ENCODE measurements at regions not wholly inside any gene's neighbourhood (a gene's known extent, or its start where the extent isn't known, plus 50 kb on each side); places are given as distances from the start of the nearest gene placed in this dataset.

DNA sequence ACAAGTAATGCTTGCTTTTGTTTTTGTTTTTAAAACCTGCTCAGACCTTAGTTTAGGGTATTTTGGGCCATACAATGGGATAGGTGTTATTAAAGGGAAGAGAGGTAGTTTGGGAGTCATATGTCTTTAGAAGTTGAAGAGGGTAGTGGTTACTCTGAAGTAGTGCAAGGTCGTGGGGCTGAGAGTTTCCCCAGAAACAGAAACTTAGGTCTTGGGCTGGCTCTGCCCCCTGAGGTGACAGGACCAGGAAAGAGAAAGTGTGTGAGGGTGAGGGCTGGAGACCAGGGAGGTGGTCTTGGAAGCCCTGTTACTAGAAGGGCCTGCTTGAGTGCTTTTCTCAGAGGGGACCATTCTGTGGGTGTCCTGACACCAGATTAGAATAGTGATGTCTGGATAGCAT lies 500.5 kb upstream of the SPHKAP start:
- Histone ChIP-seq H3K36me3 (no peaks in the 10 kb centered on the region), H3K4me1 (replicated peaks) (no peaks in the 10 kb centered on the region), H3K27me3 (replicated peaks; ENCODE audit: insufficient read depth) (no peaks in the 10 kb centered on the region), H3K4me3 (no peak overlapping the region), H3K27ac (no peak overlapping the region), H3K9me3 (no peaks in the 10 kb centered on the region)
- no peak for DNase-seq (ENCODE audit: low spot score)
- no peak for TF ChIP-seq POLR2AphosphoS5 (IDR thresholded peaks at IDR 0.05)
- TF ChIP-seq, protein P1, sequence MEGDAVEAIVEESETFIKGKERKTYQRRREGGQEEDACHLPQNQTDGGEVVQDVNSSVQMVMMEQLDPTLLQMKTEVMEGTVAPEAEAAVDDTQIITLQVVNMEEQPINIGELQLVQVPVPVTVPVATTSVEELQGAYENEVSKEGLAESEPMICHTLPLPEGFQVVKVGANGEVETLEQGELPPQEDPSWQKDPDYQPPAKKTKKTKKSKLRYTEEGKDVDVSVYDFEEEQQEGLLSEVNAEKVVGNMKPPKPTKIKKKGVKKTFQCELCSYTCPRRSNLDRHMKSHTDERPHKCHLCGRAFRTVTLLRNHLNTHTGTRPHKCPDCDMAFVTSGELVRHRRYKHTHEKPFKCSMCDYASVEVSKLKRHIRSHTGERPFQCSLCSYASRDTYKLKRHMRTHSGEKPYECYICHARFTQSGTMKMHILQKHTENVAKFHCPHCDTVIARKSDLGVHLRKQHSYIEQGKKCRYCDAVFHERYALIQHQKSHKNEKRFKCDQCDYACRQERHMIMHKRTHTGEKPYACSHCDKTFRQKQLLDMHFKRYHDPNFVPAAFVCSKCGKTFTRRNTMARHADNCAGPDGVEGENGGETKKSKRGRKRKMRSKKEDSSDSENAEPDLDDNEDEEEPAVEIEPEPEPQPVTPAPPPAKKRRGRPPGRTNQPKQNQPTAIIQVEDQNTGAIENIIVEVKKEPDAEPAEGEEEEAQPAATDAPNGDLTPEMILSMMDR (IDR thresholded peaks at IDR 0.05): no peak
- TF ChIP-seq POLR2A (IDR thresholded peaks at IDR 0.05): no peak
- intact Hi-C loops (cut with DNase I): loop anchor here (10.0 kb wide), 1 partner anchor 903 kb away; no protein-coding TSS in a partner anchor
- 50% methylated on average over 1 of the region's 1 CpG for WGBS

DNA sequence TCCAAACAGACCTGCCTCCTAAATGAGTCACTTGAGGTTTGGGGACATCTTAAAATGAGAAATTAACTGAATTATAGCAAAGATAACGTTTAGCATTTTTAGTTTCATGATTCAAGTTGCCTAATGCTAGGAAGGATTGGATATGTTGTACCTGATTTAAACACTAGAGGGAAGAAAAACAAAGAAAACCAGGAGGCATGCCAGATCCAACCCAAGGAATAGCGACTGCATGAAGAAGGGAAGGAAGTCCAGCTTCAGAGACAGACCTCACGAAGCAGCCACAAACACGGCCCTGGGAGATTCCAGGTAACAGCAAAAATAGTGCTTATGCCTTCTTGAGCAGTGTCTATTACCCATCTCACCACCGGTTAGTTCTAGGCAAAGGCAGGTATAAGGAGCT lies 499.9 kb upstream of the SPHKAP start:
- TF ChIP-seq, protein P1 (IDR thresholded peaks at IDR 0.05): peak in 3 of 4 experiments; percentile 26 to 41 (median 27)
- no peak for TF ChIP-seq POLR2AphosphoS5 (IDR thresholded peaks at IDR 0.05)

DNA sequence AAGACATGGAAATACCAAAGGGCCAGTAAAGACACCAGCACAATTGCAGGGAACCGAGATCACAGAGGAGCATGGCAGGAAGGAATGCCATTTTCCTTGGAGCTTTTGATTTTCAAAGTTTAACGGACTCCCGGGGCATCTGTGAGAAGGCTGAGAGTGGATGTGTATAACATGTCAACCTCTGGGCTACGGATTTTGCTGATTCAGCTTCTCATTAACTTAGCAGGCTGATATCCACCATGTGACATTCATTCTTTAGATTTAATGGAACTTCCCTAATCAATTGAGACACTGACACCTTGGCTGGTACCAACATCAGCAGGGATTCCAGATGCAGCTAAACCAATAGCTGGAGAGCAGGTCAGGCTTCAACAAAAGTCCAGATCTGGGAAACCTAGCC lies 496.6 kb upstream of the SPHKAP start:
- intact Hi-C loops (cut with DNase I): no loop called here
- Histone ChIP-seq H3K9me3 (no peaks in the 10 kb centered on the region), H3K36me3 (no peaks in the 10 kb centered on the region), H3K27me3 (replicated peaks; ENCODE audit: insufficient read depth) (no peaks in the 10 kb centered on the region), H3K27ac (no peak overlapping the region), H3K4me1 (replicated peaks) (no peaks in the 10 kb centered on the region), H3K4me3 (no peak overlapping the region)
- 78% methylated on average over 4 of the region's 4 CpGs for WGBS
- DNase-seq (ENCODE audit: low spot score): no peak
- TF ChIP-seq POLR2A (IDR thresholded peaks at IDR 0.05) (no peak), POLR2AphosphoS5 (IDR thresholded peaks at IDR 0.05) (no peak)
- TF ChIP-seq, protein P1 (IDR thresholded peaks at IDR 0.05): no peak

More for the DNA sequence above, 499.9 kb upstream of the SPHKAP start:
- no peak for DNase-seq (ENCODE audit: low spot score)
- no peak overlapping the region for H3K27ac ChIP-seq
- H3K4me1 ChIP-seq (replicated peaks): no peaks in the 10 kb centered on the region
- no peak overlapping the region for H3K4me3 ChIP-seq
- no peaks in the 10 kb centered on the region for H3K9me3 ChIP-seq
- H3K36me3 ChIP-seq: no peaks in the 10 kb centered on the region
- WGBS: 29% methylated on average over 5 of the region's 5 CpGs
- no peaks in the 10 kb centered on the region for H3K27me3 ChIP-seq (replicated peaks; ENCODE audit: insufficient read depth)
- intact Hi-C loops (cut with DNase I): loop anchor here (10.0 kb wide), 1 partner anchor 903 kb away; no protein-coding TSS in a partner anchor

DNA sequence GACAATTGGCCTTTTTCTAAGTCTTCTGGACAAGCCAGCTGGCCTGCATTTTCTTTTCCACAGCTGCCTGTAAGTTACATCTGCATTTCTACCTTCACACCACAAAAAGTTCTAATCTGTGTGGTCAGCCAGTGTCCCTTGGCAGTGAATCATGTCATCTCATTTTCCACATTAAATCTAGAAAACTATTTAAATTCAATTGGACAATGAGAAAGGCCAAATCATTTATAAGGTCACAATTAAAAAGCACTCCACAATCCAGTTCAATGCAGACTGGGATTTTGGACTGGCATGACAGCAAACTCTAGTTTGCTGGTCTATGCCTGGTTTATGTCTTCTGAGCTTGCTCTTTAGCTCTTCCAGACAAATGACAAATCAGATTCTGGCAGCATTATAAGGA lies 494.2 kb upstream of the SPHKAP start:
- Histone ChIP-seq H3K27me3 (replicated peaks; ENCODE audit: insufficient read depth) (no peaks in the 10 kb centered on the region), H3K27ac (no peak overlapping the region), H3K4me3 (no peak overlapping the region), H3K36me3 (no peaks in the 10 kb centered on the region), H3K4me1 (replicated peaks) (no peaks in the 10 kb centered on the region), H3K9me3 (no peaks in the 10 kb centered on the region)
- intact Hi-C loops (cut with DNase I): no loop called here
- no peak for DNase-seq (ENCODE audit: low spot score)
- no peak for TF ChIP-seq POLR2A (IDR thresholded peaks at IDR 0.05)
- TF ChIP-seq, protein P1 (IDR thresholded peaks at IDR 0.05): no peak
- TF ChIP-seq POLR2AphosphoS5 (IDR thresholded peaks at IDR 0.05): no peak

DNA sequence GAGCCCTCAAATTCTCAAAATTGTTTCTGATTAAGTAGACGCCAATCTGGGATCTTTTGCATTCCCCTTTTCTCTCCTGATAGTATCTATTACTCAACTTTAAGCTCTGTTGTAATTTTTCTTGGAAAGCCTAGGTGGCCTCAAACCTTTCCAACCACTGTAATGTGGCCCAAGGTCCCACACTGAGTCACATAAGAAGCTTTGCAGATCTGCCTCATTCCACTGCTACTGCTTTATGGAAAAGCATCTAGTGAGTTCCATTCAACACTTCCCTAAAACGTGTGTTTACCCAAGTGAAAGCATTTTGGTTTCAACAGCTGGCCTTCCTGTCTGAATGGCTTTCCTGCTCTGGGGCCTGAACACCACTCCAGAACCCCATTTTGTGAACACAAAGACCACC lies 493.6 kb upstream of the SPHKAP start:
- H3K36me3 ChIP-seq: no peaks in the 10 kb centered on the region
- WGBS: 49% methylated on average over 2 of the region's 2 CpGs
- no peaks in the 10 kb centered on the region for H3K27me3 ChIP-seq (replicated peaks; ENCODE audit: insufficient read depth)
- no peaks in the 10 kb centered on the region for H3K4me1 ChIP-seq (replicated peaks)
- TF ChIP-seq, protein P1 (IDR thresholded peaks at IDR 0.05): no peak
- TF ChIP-seq POLR2AphosphoS5 (IDR thresholded peaks at IDR 0.05) (no peak), POLR2A (IDR thresholded peaks at IDR 0.05) (no peak)
- DNase-seq (ENCODE audit: low spot score): no peak
- H3K27ac ChIP-seq: no peak overlapping the region
- no peaks in the 10 kb centered on the region for H3K9me3 ChIP-seq
- intact Hi-C loops (cut with DNase I): no loop called here
- H3K4me3 ChIP-seq: no peak overlapping the region
